Right renal pelvis (tissue), 4 donors: ENCODE measurements at regions not wholly inside any gene's neighbourhood (a gene's known extent, or its start where the extent isn't known, plus 50 kb on each side); places are given as distances from the start of the nearest gene placed in this dataset.
"Not testable (repeated sequence)": the region's sequence is repeated elsewhere in the genome, so short reads cannot be mapped to it uniquely, and the experiment has no call there.

ENCODE experiments used
- DNase-seq, 4 donors: peaks; one replicate each; pipeline ENCODE4 v3.0.0-alpha.2; 2013; ENCODE audit warnings: low read depth in 4 of 4, low spot score in 3 of 4, missing footprints in 1 of 4

DNA sequence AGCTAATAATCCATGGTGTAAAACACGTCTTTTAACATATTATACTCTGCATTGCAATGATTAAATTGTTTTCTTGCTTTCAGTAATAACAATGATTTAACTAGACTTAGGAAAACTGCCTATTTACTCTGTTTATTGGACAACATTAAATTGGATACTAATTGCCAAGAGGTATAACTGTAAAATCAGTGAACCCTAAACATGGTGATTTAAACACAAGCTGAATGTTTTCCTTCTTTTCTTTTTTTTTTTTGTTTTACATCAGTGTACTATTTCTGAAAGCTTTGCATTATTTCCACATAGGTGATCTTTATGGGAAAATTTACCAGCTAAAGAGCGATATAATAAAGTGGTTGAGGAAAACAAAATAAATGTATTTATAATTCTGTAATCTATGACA lies 276.7 kb downstream of the PCDH7 start:
- DNase-seq, result no peak

DNA sequence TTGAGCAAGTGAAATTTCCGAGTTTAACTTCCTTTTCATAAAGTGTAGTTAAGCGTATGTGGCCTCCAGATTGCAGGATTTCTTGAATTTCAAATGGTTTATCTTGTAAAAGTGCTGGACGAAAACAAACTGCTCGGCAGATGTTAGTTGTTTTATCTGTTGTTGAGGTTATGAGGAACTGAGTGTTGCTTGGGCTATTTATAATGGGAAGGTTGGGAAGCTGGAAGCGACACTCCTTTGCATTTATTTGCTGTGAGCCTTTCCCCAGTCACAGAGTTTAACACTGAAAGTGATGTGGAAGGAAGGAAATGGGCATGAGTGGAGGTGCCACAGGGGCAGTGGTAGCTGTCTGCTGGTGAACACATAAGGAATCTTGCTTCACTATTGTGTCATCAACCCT lies 284.9 kb downstream of the PCDH7 start:
- DNase-seq, result no peak

DNA sequence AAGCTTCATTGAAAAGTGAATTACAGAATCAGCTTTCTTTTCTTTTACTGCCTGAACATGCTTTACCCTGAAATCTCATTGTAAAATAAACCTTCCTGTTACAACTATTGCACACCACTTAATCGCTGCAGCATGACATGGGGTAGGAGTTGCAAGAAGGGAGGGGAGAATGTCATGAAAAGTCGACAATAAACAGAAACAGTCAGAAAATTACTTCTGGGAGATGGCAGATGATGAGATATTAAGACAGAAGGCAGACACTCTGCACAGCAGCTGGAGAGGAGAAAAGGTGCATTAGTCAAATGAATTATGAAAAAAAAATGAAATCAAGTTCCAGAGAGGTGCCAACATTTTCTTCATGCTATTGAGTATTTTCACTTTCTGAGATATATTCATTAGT lies 287.7 kb downstream of the PCDH7 start:
- no peak for DNase-seq

DNA sequence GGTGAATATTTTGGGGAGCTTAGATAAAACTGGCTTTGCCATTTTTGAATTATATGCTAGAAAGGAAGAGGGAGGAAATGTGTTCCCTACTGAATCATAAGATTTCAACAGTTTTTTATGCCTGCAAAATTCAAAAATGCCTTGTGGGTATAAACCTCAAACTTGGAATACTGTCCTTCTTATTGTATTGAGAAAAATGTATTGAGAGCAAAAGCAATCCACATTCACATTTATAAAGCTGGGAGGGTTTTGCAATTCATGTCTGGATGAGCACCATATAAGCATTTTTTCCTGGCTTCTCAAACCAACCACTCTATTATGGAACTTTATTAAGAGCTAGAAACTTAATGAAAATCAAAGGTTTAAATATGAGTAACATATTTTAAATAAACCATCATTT lies 289.8 kb downstream of the PCDH7 start:
- no peak for DNase-seq

DNA sequence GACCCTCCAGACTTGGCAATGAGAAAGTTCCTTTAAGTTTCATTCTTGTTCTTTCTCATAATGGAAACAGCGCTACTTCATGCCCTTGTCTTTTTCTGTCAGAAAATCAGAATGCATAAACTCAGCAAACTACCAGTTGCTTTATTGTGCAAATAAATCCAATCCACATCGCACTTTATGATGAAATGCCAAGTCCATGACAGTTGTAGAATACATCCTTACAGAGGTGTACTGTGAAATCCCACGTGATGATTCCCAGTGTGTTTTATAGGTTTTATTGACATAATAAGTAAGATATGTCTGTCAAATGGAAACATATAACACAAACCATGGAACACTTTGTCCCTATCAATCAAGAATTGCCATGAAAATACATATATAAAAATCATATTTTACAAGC lies 295.0 kb downstream of the PCDH7 start:
- no peak for DNase-seq

DNA sequence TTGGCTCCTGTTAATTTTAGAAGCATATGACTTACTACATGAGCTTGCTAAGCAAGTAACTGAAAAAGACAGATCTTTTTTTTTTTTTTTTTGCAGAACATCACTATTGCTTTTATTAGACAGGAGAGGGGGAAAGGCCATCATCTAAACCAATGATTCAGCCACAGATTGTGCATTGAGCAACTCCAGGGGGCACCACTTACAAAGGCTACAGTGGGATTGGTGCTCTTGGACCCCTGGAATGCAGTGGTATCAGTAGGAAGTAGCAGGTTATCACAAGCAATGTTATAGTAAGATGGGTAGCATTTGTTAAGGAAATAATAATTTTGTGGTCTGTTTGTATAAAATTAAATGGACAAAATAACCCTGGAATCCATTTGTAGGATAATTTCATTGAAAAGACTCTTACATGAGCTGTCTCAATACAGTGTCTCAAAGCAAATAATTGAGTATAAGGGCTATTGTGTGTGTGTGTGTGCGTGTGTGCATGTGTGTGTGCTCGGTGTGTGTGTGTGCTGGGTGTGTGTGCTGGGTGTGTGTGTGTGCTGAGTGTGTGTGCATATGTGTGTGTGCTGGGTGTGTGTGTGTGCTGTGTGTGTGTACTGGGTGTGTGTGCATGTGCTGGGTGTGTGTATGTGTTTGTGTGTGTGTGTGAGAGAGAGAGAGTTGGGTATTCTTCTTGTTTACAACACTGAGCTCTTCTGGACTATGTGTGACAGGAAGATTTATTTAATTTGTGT lies 296.3 kb downstream of the PCDH7 start:
- DNase-seq, result no peak

DNA sequence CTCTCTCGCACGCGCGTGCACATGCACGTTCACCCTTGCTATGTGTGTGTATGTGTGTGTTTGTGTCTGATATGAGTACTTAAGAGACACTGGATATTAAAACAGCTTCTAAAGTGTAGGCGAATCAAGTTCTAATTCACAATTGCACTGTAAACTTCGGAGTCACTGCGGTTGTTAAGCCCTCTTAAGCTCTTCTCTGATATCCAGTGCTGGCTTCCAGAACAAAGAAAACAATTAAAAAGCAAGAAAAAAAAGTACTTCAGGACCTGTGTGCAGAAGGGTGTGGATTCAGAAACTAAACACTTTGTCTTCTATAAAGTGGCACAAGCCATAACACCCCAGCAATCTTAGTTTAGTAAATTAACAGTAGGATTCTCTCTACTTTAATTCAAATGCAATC lies 300.2 kb downstream of the PCDH7 start:
- DNase-seq, result no peak

DNA sequence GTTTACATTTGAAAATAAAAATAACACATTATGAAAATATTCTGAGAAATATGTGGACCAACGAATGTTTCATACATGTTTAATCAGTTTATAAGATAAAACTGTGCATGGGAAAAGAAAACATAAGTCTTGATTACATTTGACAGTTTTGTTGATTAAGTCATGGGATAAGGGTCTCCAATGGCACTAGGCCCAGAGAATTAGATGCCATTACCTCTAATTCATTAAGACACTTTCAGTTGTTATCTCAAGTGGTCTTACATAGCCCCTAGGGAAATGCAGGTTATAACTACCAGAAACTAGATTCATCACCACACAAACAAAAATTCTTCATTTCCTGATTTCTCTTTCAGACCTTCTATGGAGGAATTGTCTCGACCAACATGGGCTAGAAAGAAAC lies 300.8 kb downstream of the PCDH7 start:
- no peak for DNase-seq

DNA sequence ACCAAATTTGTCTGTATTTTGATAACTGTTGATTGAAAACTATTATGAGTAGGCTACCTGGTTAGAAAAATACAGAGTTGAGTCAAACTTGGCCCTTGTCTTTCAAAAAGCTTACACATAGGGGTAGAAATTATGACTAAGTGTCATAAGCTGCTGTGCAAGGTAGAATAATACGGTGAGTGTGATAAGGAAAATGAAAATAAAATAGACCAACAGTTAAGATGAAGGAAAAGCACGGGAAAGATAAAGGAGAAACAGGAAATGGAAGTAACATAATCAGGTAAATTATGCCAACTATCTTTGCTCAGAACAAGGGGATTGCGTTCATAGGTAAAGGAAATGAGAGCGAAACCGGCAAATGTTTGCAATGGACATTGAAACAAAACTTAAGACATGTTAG lies 302.5 kb downstream of the PCDH7 start:
- no peak for DNase-seq

DNA sequence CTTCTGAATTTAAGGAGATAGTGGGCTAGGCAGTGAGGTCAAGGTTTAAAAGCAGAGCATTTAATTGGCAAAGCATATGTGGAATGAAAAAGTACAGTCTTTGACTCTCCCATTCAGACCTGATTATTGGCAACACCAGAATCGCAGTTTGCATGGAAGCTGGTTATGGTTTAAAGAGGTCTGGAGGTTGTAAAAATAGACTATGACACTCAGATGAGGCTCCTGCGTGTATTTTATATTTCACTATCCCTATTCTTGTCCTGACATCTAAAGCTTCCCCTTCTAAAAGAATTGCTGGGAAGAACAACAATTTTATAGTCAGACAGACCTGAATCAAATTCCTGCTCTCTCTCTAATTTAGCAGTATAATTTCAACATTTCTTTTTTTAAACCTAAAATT lies 302.9 kb downstream of the PCDH7 start:
- DNase-seq, result no peak

DNA sequence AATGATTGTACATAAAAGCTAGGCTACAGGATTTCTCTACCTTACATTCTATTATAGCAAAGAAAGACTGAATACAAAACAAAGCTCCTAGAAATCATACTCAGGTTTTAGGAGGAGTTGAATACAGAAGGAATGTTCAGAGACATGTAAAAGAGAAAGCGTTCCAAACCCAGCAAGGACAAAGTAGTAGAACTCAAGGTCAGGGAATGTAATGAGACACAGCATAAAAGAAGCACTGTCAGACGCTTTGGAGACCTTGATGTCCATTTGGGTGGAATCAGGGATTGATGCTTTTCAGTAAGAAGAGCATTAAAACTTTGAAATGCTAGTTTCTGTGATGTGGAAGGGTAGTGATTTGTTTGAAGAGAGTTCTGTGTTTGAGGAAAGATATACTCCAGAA lies 303.6 kb downstream of the PCDH7 start:
- DNase-seq, result no peak

DNA sequence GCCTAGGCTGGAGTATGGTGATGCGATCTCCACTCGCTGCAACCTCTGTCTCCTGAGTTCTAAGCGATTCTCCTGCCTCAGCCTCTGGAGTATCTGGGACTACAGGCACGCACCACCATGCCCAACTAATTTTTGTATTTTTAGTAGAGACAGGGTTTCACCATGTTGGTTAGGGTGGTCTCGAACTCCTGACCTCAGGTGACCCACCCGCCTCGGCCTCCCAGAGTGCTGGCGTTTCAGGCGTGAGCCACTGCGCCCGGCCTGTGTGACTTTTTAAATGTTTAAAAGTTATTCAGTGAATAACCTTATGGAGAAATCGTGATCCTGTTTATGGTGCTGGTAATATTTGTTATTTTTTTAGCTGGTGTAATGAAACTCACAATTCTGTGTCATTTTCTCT lies 304.6 kb downstream of the PCDH7 start:
- DNase-seq, result not testable (repeated sequence)

DNA sequence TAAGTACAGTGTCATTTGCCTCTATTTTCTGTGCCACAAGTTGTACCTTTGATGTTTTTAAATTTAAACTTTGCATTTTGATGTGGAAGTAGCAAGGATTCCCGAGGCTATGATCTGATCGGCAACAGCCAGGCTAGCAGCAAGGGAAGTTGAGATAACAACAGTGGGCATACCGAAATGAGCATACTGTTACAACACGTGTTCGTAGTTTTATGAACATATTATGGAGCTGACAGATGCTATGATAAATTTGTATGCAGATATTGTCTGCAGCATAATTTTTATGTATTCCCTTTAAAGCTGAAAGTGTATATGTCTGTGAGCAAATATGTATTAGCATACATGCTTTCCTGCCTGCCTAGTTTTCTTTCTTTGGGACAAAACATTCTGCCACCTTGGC lies 306.1 kb downstream of the PCDH7 start:
- DNase-seq, result no peak

DNA sequence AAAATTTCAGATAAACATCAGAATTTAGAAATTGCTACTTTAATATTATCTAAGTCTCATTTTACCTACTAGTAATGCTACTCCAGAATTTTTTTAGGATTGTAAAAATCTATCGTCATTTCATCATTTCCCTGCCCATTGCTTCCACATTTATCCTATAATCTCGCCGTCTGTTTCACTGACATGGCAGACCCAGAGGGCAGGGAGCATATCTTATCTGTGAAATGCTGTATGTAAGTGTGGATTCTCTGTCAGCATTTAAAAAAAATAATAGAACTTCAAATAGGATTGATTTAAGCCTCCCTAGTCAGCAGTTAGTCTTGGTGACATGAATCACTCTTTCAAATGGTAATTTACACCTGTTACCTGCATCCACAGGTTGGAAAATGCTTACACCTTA lies 314.4 kb downstream of the PCDH7 start:
- DNase-seq, result no peak

DNA sequence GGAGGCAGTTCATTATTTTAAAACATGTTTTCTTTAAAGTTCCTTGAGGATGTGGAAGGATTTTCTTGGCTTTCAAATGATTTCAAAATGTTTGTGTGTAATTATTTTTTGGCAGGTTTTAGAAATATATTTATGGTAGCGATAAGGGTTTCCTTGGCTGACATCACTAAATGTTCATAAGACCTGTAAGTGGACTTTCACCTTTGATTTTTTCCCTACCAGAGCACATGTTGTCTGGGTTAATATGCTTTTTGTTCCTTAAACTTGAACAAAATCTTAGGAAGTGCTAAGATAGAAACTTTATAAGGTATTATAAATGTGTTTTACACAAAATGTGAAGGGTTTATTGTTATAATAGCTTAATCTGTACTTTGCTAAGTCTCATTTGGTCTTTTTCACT lies 315.6 kb downstream of the PCDH7 start:
- no peak for DNase-seq

DNA sequence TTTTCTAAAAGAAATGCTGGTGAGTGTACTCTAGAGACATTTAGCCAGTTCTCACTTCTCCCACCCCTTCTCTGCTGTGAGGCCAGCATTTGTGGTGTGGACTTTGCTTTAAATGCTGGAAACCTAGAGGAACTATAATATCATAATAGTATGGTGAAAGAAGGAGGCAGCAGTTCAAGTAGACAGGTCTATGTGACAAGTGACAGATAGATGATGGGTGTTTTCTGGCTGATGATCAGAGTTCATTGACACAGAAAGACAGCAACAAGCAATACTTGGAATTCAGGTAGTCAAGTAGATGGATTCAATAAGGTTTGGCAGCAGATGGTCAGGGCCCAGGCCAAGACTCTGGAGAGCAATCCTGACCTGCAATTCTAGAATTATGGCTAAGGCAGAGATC lies 317.5 kb downstream of the PCDH7 start:
- no peak for DNase-seq

DNA sequence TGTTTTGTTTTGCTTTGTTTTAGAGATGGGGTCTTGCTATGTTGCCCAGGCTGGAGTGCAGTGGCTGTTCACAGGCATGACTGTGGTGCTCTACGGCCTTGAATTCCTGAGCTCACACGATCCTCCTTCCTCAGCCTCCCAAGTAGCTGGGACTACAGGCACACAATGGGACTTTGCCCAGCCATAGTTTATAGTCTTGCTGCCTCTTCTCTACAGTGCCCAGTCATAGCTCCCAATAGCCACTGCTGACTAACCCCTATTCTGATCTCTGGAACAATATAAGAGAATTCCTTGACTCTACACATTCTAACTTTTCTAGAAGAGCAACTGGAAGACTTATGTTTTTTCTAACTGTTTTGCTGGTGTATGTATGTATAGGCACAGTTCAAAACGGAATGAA lies 319.2 kb downstream of the PCDH7 start:
- no peak for DNase-seq

DNA sequence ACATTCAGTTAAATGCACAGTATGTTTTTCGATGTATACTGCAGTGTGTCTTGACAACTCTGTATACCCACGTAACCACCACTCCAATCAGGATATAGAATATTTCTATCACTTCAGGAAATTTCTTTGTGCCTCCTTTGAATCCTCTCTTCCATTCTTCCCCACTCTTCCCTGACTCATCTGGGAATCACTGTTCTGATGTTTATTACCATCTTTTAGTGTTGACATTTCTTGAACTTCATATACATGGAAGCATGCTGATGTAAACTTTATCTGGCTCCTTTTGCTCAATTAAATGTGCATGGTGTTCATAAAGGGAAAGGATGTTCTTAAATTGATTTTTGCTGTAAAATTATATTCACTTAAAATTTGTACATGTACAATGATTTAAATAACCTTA lies 319.9 kb downstream of the PCDH7 start:
- no peak for DNase-seq

DNA sequence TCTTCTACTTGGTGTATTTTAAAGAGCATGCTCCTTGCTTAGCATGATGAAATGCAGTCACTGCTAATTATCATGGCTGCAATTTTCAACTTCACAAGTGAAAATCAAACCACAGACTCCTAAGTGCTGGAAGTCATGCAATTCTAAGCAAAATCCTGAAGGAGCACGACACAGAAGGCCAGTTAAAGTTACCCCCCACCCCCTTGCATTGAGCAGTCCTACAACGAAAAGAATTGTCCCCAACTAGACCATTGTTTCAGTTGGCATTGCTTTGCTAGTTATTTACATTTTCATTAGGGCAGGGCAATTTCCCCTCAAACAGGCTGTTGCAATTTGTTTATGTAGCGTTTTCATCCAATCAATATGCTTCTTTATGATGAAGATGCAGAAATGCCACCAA lies 321.2 kb downstream of the PCDH7 start:
- DNase-seq, result no peak

DNA sequence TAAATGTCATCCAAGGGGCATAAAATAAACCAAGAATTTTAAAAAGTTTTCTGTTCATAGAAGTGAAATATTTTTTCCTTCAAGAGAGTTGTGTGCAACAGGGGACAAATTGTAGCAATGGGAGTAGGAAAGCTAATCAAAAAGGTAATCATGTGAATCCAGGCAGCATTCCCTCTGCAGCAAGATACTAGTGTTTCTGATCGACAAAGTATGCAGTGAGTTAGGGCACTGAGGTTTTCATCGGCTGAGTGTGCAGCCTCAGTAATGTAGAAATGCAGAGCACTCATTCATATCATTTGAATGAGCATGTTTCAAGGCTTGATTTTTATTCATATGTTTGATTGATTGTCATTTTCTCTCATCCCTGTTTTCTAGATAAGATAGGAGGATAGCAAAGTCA lies 321.7 kb downstream of the PCDH7 start:
- no peak for DNase-seq

DNA sequence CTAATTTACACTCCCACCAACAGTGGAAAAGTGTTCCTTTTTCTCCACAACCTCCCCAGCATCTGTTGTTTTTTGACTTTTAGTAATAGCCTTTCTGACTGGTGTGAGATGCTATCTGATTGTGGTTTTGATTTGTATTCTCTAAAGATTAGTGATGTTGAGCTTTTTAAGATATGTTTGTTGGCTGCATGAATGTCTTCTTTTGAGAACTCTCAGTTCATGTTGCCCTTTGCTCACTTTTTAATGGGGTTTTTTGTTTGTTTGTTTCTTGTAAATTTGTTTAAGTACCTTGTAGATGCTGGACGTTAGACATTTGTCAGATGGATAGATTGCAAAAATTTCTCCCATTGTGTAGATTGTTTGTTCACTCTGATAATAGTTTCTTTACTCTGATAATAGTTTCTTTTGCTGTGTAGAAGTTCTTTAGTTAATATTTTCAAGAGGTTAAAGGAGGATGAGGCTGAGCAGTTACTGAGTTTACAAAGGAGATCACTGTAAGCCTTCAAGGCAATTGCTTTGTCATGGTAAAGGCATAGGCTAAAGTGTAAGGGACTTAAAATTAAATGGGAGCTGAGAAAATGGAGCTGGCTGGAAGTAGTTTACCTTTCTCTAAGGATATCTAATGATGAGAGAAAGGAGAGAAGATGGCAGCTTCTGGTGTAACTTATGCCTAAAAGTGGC lies 323.4 kb downstream of the PCDH7 start:
- no peak for DNase-seq

DNA sequence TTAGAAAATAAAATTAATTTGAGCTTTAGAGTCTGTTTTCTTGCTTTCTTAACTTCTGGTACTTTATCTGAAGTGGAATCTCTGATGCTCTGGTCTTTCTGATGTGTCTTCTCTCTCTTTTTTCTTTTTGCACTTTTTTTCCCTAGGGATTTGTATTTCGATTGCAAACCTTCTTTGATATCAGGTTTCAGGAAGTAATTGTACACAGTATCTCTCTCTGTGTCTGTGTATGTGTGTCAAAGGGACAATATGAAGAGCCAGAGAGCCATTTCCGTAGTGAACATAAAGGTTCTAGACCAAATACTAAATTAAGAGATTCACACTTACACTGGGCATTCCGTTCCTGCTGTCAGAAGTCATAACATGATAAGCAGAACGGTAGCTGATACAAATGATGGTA lies 325.0 kb downstream of the PCDH7 start:
- DNase-seq, result no peak
